PFSK-1 (cell line): ENCODE measurements at regions not wholly inside any gene's neighbourhood (a gene's known extent, or its start where the extent isn't known, plus 50 kb on each side); places are given as distances from the start of the nearest gene placed in this dataset.

Experiments used
- POLR2AphosphoS5 ChIP-seq: IDR thresholded peaks from 2 replicates; pipeline ENCODE4 v1.6.1; 2012; ENCODE audit warnings: low read depth, mild to moderate bottlenecking, control low read depth, low read length, moderate library complexity
- TF ChIP-seq, protein P1 (sequence below), 2 experiments: IDR thresholded peaks; 2 replicates each; pipeline versions ENCODE4 v1.6.1 to v1.8.0; 2011 to 2012; ENCODE audit warnings: low read depth in 2 of 2, low read length in 2 of 2, control low read depth in 1 of 2, inconsistent platforms in 1 of 2, mild to moderate bottlenecking in 1 of 2, moderate library complexity in 1 of 2; ENCODE audit not compliant: insufficient read depth in 1 of 2

DNA sequence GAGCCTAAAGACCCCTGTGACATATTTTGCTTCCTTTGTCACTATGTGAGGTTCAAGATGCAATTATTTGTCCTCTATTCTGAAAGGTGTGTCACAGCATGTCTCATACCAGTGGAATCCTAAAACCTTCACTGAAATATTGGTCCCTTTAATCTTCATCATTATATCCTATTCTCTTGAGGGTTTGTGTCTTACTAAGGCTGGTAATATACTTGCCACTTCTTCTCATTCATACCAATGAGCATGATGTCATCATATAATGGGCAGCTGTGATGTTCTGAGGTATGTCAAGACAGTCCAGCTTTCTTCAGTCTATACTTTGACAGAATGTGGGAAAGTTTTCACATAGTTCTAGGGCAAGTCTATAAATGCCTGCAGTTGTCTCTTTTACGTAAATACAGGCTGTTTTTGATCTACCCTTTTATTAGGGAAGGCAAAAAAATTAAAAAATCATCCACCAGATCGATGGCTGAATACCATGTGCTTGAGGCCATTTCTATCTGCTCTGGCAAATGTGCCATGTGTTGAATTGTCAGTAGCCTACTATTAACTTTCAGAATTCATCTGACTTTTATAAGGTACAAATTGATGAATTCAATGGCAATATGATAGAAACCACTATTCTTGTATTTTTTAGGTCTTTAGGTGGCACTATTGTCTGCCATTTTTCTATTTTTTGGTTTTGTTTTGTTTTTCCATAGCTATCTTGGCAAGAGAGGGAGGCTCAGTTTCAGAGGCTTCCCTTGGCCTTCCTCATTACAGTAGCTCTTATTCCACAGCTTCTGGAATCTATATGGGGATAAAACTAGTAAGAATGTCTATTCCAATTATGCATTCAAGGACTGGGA lies 209.0 kb downstream of the PPARGC1A start:
- TF ChIP-seq, protein P1, sequence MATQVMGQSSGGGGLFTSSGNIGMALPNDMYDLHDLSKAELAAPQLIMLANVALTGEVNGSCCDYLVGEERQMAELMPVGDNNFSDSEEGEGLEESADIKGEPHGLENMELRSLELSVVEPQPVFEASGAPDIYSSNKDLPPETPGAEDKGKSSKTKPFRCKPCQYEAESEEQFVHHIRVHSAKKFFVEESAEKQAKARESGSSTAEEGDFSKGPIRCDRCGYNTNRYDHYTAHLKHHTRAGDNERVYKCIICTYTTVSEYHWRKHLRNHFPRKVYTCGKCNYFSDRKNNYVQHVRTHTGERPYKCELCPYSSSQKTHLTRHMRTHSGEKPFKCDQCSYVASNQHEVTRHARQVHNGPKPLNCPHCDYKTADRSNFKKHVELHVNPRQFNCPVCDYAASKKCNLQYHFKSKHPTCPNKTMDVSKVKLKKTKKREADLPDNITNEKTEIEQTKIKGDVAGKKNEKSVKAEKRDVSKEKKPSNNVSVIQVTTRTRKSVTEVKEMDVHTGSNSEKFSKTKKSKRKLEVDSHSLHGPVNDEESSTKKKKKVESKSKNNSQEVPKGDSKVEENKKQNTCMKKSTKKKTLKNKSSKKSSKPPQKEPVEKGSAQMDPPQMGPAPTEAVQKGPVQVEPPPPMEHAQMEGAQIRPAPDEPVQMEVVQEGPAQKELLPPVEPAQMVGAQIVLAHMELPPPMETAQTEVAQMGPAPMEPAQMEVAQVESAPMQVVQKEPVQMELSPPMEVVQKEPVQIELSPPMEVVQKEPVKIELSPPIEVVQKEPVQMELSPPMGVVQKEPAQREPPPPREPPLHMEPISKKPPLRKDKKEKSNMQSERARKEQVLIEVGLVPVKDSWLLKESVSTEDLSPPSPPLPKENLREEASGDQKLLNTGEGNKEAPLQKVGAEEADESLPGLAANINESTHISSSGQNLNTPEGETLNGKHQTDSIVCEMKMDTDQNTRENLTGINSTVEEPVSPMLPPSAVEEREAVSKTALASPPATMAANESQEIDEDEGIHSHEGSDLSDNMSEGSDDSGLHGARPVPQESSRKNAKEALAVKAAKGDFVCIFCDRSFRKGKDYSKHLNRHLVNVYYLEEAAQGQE (IDR thresholded peaks at IDR 0.05; ENCODE audit: insufficient read depth in 1 of 2, low read depth in 2 of 2, low read length in 2 of 2), result no peak
- no peak for TF ChIP-seq POLR2AphosphoS5
